ENCODE measurements at regions not wholly inside any gene's neighbourhood (a gene's known extent, or its start where the extent isn't known, plus 50 kb on each side); places are given as distances from the start of the nearest gene placed in this dataset.

DNA sequence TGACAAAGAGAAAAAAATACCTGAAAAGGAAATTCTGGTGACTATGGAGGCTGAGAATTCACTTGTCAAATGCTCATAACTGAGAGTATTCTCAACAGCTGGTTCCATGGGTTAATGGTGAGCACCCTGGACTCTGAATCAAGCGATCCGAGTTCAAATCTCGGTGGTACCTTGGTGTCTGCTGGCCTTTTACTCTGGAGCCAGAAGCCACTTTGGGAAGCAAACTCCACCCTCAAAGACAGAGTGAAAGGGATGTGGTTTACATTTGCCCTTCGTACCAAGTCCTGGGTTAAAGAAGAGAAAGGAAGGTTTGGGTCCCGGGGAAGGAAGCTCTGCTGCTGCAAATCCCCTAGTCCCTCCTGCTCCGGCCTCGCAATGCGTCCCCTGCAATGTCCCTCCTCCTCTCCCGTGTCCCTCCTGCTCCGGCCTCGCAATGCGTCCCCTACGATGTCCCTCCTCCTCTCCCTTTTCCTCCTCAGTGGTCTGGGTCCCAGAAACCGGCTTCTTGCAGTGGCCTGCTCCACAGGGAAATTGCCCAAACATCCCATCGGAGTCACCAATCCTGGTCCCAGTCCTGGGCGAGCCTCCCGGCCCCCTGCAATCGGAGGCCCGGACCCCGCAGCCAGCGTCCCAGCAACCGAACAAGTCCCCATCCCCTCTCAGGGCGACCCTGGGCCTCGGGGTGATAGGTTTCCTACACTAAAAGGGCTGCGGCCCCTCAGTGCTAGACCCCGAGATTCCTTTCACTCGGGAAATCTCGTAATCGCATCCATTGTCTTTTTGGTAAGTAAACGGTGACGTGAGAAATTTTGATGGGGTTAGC lies 129.4 kb downstream of the PPIAL4G start (continued):
- TF ChIP-seq HOXB6 (CRISPR knock-in tag; IDR thresholded peaks at IDR 0.05; ENCODE audit: borderline replicate concordance), result no peak
- no peak for TF ChIP-seq SNIP1 (IDR thresholded peaks at IDR 0.05; ENCODE audit: low read depth)
- TF ChIP-seq MTA2 (IDR thresholded peaks at IDR 0.05; ENCODE audit: low read depth), result no peak
- no peak for TF ChIP-seq CHD4 (IDR thresholded peaks at IDR 0.05; ENCODE audit: insufficient read depth, insufficient replicate concordance, low read depth, low read length, poor library complexity, severe bottlenecking)
- TF ChIP-seq, protein P1, sequence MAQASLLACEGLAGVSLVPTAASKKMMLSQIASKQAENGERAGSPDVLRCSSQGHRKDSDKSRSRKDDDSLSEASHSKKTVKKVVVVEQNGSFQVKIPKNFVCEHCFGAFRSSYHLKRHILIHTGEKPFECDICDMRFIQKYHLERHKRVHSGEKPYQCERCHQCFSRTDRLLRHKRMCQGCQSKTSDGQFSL (CRISPR knock-in tag; IDR thresholded peaks at IDR 0.05), result no peak
- TF ChIP-seq, protein P1 (tag; IDR thresholded peaks at IDR 0.05), result no peak
- TF ChIP-seq ZFX (CRISPR knock-in tag; IDR thresholded peaks at IDR 0.05), result no peak
- 0 out of 2 replicates have a peak, but pooled peaks have one; percentile 18 for TF ChIP-seq ETV1 (tag; conservative IDR thresholded peaks at IDR 0.05; ENCODE audit: low read depth)
- no peak for TF ChIP-seq COPS2 (conservative IDR thresholded peaks at IDR 0.05)
- no peak for TF ChIP-seq DNMT1 (IDR thresholded peaks at IDR 0.05)
- no peak for TF ChIP-seq SIN3B (IDR thresholded peaks at IDR 0.05; ENCODE audit: low read depth)
- no peak for TF ChIP-seq CREBBP (IDR thresholded peaks at IDR 0.05; ENCODE audit: low read depth, low read length)
- TF ChIP-seq CHCHD3 (CRISPR knock-in tag; IDR thresholded peaks at IDR 0.05), result no peak
- peak; percentile 47 for TF ChIP-seq BDP1 (IDR thresholded peaks at IDR 0.05; ENCODE audit: insufficient read depth, insufficient read length)
- TF ChIP-seq MAZ (CRISPR knock-in tag; conservative IDR thresholded peaks at IDR 0.05 in 1 of 2, IDR thresholded peaks at IDR 0.05 in 1 of 2), result 0 out of 4 replicates have a peak, but pooled peaks have one; percentile 23 to 45
- TF ChIP-seq ADNP (tag; IDR thresholded peaks at IDR 0.05), result no peak
- no peak for TF ChIP-seq POLR2B (IDR thresholded peaks at IDR 0.05; ENCODE audit: low read depth, partially characterized antibody)
- TF ChIP-seq CBX5 (IDR thresholded peaks at IDR 0.05; ENCODE audit: borderline replicate concordance, low read depth), result no peak
- TF ChIP-seq, protein P2, sequence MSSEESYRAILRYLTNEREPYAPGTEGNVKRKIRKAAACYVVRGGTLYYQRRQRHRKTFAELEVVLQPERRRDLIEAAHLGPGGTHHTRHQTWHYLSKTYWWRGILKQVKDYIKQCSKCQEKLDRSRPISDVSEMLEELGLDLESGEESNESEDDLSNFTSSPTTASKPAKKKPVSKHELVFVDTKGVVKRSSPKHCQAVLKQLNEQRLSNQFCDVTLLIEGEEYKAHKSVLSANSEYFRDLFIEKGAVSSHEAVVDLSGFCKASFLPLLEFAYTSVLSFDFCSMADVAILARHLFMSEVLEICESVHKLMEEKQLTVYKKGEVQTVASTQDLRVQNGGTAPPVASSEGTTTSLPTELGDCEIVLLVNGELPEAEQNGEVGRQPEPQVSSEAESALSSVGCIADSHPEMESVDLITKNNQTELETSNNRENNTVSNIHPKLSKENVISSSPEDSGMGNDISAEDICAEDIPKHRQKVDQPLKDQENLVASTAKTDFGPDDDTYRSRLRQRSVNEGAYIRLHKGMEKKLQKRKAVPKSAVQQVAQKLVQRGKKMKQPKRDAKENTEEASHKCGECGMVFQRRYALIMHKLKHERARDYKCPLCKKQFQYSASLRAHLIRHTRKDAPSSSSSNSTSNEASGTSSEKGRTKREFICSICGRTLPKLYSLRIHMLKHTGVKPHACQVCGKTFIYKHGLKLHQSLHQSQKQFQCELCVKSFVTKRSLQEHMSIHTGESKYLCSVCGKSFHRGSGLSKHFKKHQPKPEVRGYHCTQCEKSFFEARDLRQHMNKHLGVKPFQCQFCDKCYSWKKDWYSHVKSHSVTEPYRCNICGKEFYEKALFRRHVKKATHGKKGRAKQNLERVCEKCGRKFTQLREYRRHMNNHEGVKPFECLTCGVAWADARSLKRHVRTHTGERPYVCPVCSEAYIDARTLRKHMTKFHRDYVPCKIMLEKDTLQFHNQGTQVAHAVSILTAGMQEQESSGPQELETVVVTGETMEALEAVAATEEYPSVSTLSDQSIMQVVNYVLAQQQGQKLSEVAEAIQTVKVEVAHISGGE (CRISPR knock-in tag; IDR thresholded peaks at IDR 0.05), result 0 out of 6 replicates have a peak, but pooled peaks of 1 of the 3 experiments have one; percentile 23
- TF ChIP-seq EP300 (IDR thresholded peaks at IDR 0.05; ENCODE audit: low read length), result peak; percentile 53
- no peak for TF ChIP-seq CC2D1A (IDR thresholded peaks at IDR 0.05)
- 0 out of 2 replicates have a peak, but pooled peaks have one; percentile 56 for TF ChIP-seq ELF4 (CRISPR knock-in tag; IDR thresholded peaks at IDR 0.05)
- no peak for TF ChIP-seq DDX20 (tag; IDR thresholded peaks at IDR 0.05; ENCODE audit: low read depth)

Data from K562 (cell line).